ENCODE measurements at regions not wholly inside any gene's neighbourhood (a gene's known extent, or its start where the extent isn't known, plus 50 kb on each side); places are given as distances from the start of the nearest gene placed in this dataset.
"Not testable (repeated sequence)": the region's sequence is repeated elsewhere in the genome, so short reads cannot be mapped to it uniquely, and the experiment has no call there.

DNA sequence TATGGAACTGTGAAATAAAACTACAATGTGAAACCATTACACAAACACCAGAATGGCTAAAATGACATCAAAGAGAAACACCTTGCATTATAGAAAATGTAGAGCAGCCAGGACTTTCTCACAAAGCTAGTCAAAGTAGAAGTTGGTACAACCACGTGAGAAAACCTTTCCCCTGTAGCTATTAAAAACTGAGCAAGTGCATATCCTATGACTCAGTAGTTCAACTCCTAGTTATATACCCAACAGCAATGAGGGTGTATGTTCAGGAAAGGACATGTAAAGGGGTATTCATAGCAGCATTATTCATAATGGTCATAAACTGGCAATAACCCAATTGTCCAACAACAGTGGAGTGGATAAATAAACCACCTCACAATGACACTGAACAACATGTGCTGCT is 177.5 kb upstream of the NUDT10 start:
- no peak for DNase-seq

DNA sequence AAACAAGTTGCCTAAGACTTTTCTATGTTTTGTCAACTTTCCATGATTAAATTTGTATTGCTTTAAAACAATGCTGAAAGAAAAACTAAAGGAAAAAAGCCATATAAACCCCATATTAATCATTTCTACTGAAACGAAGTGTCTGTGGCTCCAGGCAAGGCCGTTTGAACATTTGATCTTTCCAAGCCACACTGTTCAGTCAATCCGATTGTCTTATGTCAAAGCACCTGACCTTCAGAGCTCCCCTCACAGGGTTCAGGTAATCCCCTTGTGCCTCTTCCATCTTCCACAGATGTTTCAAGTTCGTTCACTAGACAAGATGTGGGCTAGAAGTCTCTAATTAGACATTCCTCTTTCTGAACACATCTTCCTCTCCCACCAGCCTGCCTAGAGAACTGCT is 177.1 kb upstream of the NUDT10 start:
- no peak for DNase-seq

DNA sequence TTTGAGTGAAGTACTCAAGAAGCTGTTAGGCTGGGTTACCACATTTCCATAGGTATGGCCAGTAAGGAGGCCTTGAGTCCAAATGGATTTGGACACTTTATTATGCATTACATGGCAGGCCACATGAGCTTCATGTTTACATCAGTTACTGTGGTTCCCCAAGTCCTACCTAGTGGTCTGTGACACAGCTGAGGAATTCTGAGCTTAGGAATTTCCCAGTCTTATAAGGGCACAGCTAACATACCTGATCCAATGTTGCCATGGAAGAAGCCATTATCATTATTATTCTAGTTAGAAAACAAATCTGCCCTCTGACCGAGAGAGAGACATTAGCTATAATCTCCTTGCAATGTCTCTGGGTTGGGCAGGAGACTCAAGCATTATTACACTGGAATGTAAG is 174.4 kb upstream of the NUDT10 start:
- DNase-seq: no peak

DNA sequence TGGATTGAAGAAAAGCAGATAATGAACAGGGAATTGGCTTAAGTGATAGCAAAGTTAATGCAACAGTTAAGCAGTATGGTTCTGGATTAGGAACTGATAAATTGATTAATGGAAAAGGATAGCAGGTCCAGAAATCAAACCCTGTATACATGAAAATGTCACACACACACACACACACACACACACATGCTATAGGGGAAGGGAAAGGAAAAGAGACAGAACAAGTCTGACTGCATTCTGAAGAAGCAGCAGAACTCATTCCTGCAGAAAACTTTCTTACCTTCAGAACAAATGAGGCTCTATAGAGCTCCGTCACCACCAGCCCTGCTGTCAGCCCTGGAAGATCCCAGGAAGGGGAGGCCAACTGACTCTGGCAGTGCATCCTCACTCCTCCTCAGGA is 173.2 kb upstream of the NUDT10 start:
- not testable (repeated sequence) for DNase-seq

DNA sequence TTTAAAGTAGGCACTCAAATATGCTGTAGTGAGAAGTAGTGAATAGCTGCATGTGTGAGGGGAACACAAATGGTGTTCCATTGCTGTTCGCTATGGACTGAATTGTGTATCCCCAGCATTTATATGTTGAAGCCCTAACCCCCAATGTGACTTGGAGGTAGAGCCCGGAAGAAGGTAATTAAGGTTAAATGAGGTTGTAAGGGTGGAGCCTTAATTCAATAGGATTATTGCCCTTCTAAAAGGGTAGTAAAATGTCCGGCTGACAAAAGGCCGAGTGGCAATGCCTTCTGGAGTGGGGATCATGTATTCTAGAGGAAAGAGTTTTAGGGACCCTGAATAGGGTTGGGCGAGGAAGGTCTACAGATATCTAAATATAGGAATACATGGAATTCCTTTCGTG is 168.9 kb upstream of the NUDT10 start:
- DNase-seq: no peak

DNA sequence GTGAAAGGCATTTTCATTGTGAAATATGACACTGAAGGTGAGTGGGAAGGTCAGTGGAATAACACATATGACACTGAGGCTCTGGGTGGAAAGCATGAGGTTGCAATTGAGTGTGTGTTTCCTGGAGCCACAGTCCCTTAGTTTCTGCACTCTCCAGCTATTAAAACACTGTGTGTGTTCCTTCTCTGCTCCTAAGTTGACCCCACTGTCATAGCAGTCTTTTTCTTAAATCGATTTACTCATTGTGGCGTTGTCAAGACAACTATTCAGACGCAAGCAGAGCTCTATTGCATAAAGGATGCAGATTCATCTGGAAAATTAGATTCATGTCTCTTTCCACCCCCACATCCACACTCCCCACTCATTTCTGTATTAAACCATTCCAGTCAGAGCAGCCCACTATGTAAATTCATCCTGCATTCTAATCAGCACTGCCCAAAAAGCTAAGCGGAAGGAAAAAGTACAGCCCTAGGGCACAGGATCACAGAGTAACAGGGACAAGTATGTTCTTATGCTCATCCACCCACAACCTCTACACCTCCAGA is 154.2 kb upstream of the NUDT10 start:
- not testable (repeated sequence) for DNase-seq

DNA sequence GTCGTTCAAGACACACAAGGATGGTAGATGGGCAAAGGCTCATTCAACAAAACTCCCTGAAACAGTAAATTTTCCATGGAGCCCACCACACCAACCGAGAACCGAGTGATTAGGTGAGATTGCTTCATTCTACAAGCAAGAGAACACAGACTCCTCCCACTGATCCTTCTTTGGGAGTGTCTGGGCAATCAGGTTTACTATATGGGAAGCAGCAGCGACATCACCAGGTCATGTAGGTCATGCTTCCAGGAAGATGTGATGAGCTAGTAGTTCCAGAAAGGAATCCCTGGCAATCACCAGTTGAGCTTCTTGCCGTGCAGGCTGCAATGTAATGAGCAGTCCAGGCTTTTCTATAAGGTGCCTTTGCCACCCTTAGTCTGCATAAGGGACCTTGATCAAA is 152.8 kb upstream of the NUDT10 start:
- DNase-seq: not testable (repeated sequence)

DNA sequence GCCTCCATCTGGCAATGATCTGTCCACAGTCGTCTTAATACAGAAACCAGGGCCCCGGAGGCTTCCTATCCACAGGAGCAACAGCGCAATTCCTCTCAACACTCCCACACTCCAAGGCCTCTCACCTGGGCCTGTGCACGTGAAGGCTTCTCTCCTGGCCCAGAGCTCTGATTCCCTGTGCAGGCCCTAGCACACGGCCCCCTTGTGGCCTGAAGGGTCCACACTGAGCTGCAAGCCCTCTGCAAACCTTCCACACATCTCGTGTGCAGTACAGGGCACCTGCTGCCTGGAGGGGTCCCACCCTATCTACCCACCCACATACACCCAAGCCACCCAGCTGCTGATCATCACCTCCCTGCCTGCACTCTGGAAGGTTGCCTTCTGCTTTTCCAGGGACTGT is 150.1 kb upstream of the NUDT10 start:
- no peak for DNase-seq

DNA sequence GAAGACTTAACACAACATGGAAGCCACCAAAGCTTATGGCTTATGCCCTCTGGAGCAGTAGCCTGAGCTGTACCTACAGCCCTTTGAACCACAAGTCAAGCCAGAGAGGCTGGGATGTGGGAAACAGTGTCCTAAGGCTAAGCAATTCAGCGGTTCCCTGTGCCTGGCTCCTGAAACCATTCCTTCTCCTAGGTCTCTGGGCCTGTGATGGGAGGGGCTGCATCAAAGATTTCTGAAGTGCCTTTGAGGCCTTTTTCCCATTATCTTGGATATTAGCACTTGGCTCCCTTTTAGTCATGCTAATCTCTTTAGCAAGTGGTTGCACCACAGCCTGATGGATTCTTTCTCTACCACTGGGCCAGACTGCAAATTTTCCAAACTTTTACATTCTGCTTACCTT is 140.5 kb upstream of the NUDT10 start:
- DNase-seq: no peak

DNA sequence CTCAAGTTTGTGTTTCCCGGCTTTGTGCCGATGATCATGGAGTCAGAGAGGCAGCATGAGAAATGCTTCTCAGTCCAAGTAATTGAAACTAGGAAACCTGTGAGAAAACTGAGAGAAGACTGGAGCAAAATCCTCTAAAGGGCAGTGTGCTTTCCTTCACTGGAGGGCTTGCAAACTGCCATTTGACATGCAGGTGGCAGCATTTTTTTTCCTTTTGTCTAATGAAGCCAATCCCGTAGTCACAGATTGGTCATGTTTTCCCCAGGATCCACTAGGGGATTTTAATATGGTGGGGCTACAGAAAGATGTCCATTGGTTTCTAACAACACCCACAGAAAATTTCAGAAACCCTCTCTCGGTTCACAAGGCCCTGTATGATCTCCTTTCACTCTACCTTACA is 117.4 kb upstream of the NUDT10 start:
- DNase-seq: no peak

DNA sequence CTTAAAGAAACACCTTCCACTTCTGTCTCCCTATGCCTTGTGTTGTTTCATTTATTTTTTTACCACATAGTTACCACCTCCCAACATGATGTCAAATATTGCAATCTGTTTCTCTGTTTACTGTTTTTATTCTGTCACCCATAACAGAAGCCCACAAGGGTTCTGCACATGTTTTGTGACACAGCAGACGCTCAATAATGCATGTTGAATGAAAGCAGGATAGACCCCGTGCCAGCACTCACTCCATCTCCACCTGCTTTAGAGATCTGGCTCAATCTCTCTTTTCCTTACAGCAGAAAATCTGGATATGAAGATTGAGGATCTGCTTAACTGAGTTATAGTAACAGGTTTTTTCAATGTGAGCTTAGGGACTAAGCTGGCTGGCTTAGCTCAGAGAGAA is 116.8 kb upstream of the NUDT10 start:
- DNase-seq: no peak

DNA sequence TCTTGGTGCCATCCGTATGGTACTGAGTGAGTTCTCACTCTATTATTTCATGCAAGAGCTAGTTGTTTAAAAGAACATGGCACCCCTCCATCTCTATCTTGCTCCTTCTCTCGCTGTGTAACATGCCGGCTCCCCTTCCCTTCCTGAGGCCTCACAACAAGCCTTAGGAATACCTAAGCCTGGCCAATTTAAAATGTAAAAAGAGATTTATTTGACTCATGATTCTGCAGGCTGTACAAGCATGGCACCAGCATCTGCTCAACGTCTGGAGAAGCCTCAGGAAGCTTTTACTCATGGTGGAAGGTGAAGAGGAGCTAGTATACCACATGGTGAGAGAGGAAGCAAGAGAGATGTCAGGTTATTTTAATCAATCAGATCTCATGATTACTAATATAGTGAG is 90.4 kb upstream of the NUDT10 start:
- no peak for DNase-seq

DNA sequence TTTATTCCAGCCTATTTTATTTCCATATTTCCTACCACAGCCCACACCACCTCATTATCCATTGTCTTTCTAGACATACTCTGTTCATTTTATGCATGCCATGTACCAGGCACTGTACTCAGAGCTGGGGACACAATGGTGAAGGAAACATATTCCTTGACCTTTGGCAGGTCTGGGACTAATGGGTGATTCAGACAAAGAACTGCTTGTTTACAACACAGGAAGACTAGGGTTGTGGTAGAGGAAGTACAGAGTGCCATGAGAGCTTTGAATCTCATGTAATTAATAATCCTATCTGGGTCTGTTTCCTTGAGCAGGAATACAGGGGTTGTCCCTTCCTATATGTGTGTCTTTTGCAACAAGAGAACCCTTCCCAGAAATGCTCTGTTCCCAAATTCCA is 75.1 kb upstream of the NUDT10 start:
- DNase-seq: no peak

DNA sequence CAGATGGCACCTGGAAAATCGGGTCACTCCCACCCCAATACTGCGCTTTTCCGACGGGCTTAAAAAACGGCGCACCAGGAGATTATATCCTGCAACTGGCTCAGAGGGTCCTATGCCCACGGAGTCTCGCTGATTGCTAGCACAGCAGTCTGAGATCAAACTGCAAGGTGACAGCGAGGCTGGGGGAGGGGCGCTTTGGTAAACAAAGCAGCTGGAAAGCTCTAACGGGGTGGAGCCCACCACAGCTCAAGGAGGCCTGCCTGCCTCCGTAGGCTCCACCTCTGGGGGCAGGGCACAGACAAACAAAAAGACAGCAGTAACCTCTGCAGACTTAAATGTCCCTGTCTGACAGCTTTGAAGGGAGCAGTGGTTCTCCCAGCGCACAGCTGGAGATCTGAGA is 70.4 kb upstream of the NUDT10 start:
- DNase-seq: not testable (repeated sequence)

DNA sequence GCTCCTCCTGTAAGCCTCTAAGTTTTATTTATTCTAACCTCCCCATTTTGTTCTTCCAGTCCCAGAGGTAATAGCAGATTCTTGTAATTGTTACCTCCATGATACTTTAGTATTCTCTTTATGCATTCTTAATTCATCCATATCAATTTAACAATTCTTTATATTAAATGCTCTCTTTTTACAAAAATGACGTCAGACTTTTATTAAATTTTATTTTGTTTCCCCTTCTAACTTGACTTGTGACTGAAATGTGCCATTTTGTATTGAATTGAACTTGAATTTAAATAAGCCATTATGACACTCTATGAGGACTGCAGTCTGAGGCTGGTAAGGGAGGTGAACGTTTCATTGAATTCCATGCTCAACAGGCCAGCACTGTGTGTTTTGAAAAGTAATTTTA is 60.0 kb upstream of the NUDT10 start:
- no peak for DNase-seq

DNA sequence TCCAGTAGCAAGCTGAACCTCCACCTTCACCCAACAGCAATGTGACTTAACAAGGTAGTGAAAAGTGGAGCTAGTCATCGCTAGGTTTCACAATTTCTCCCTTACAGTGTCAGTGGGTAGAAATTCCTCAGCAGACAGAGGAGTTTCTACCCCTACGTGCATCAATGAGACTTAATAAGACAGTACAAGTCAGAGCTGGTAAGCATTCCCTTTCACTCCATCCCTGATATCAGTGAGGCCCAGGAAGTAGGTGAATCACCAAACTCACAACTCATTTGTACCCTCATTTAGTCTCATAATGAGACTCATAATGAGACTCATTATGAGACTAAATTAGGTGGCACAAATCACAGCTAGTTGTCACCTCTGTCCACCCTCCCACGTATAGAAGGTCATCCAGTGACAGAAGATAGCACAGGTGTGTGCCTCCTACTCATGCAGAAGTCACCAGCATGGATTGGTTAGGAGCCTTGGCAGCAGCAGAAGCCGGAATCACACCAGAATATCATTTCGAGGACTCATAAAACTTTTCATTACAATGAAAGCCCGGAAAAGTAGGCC is 50.8 kb upstream of the NUDT10 start:
- DNase-seq: no peak

Measured in stimulated activated CD4-positive, alpha-beta T cell treated with anti-CD3 and anti-CD28 coated beads, Interleukin-12 subunit alpha, Interleukin-12 subunit beta, amount 100 ng/mL, for 4 hours (primary cell).